Effector memory CD8-positive, alpha-beta T cell (primary cell): ENCODE measurements at regions not wholly inside any gene's neighbourhood (a gene's known extent, or its start where the extent isn't known, plus 50 kb on each side); places are given as distances from the start of the nearest gene placed in this dataset.
"Not testable (repeated sequence)": the region's sequence is repeated elsewhere in the genome, so short reads cannot be mapped to it uniquely, and the experiment has no call there.

Source experiments
- ATAC-seq: fragments of 150-1000 bp; cut with Tn5 transposase; replicated peaks from 2 replicates; pipeline ENCODE4 v1.10.0; 2021; ENCODE audit warnings: mild to moderate bottlenecking, moderate library complexity
- DNase-seq, 3 experiments: peaks; one replicate each; pipeline ENCODE4 v3.0.0; 2021
- H3K27ac Mint-ChIP-seq, 2 donors: one replicate each; pipeline ENCODE4 v1.8.0; 2022; ENCODE audit warnings: mild to moderate bottlenecking in 2 of 2, mixed read lengths in 2 of 2, moderate library complexity in 2 of 2
- H3K27me3 Mint-ChIP-seq, 2 donors: one replicate each; pipeline ENCODE4 v1.8.0; 2022; ENCODE audit warnings: mixed read lengths in 2 of 2
- H3K36me3 Mint-ChIP-seq: one replicate; pipeline ENCODE4 v1.8.0; 2022; ENCODE audit warnings: mild to moderate bottlenecking, moderate library complexity, mixed read lengths; ENCODE audit not compliant: insufficient read depth
- H3K4me1 Mint-ChIP-seq, 2 donors: one replicate each; pipeline ENCODE4 v1.8.0; 2022; ENCODE audit warnings: low read depth in 2 of 2, mixed read lengths in 2 of 2
- H3K4me3 Mint-ChIP-seq, 2 donors: one replicate each; pipeline ENCODE4 v1.8.0; 2022; ENCODE audit warnings: mild to moderate bottlenecking in 2 of 2, mixed read lengths in 2 of 2, moderate library complexity in 2 of 2
- H3K9me3 Mint-ChIP-seq, 2 donors: one replicate each; pipeline ENCODE4 v1.8.0; 2022; ENCODE audit warnings: mixed read lengths in 2 of 2

GRCh38 chr16:29235836-29236370 lies 170.6 kb downstream of the NPIPB11 start:
- not testable (repeated sequence) for H3K9me3 Mint-ChIP-seq, H3K27me3 Mint-ChIP-seq, ATAC-seq, H3K4me1 Mint-ChIP-seq, H3K36me3 Mint-ChIP-seq, H3K27ac Mint-ChIP-seq, H3K4me3 Mint-ChIP-seq, DNase-seq

GRCh38 chr16:29234536-29235275 lies 171.8 kb downstream of the NPIPB11 start:
- peak overlapping the region in 1 of 2 donors; percentile 23 for H3K4me3 Mint-ChIP-seq

GRCh38 chr16:29233705-29234404 lies 172.7 kb downstream of the NPIPB11 start:
- DNase-seq, H3K9me3 Mint-ChIP-seq, H3K27me3 Mint-ChIP-seq, H3K4me3 Mint-ChIP-seq, H3K4me1 Mint-ChIP-seq, ATAC-seq, H3K36me3 Mint-ChIP-seq: not testable (repeated sequence)
- H3K27ac Mint-ChIP-seq, result peak overlapping the region in 1 of 2 donors; percentile 35

More at GRCh38 chr16:29234536-29235275, 171.8 kb downstream of the NPIPB11 start:
- H3K9me3 Mint-ChIP-seq, H3K36me3 Mint-ChIP-seq, DNase-seq, H3K27me3 Mint-ChIP-seq, H3K4me1 Mint-ChIP-seq, ATAC-seq: not testable (repeated sequence)
- H3K27ac Mint-ChIP-seq, result peak overlapping the region in 1 of 2 donors; percentile 35

- Mint-ChIP-seq H3K4me1 (peaks cover 3 to 5% of the 10 kb centered on the region in 2 donors), H3K9me3 (no peaks in the 10 kb centered on the region), H3K36me3 (peaks cover 4% of the 10 kb centered on the region), H3K27ac (peak overlapping the region in 1 of 2 donors; percentile 57), H3K27me3 (no peaks in the 10 kb centered on the region), H3K4me3 (no peak overlapping the region)
- DNase-seq, result no peak
- no peak for ATAC-seq
Measured at GRCh38 chr16:29232811-29233704, 173.5 kb downstream of the NPIPB11 start.

- H3K27ac Mint-ChIP-seq, H3K4me1 Mint-ChIP-seq, H3K4me3 Mint-ChIP-seq, DNase-seq, H3K9me3 Mint-ChIP-seq, H3K36me3 Mint-ChIP-seq, H3K27me3 Mint-ChIP-seq, ATAC-seq: not testable (repeated sequence)
Measured at GRCh38 chr16:29232160-29232705, 174.3 kb downstream of the NPIPB11 start.

GRCh38 chr16:29231244-29231643 lies 175.3 kb downstream of the NPIPB11 start:
- ATAC-seq (no peak), DNase-seq (no peak)
- H3K27me3 Mint-ChIP-seq, result no peaks in the 10 kb centered on the region
- H3K9me3 Mint-ChIP-seq, result no peaks in the 10 kb centered on the region
- no peak overlapping the region for H3K27ac Mint-ChIP-seq
- peaks cover 3 to 7% of the 10 kb centered on the region in 2 donors for H3K4me1 Mint-ChIP-seq
- no peak overlapping the region for H3K4me3 Mint-ChIP-seq
- H3K36me3 Mint-ChIP-seq, result peaks cover 4% of the 10 kb centered on the region

- H3K4me1 Mint-ChIP-seq, result peaks cover 3 to 7% of the 10 kb centered on the region in 2 donors
- DNase-seq (no peak), ATAC-seq (no peak)
- H3K27ac Mint-ChIP-seq, result peak overlapping the region in 1 of 2 donors; percentile 52
- peaks cover 4% of the 10 kb centered on the region for H3K36me3 Mint-ChIP-seq
- no peaks in the 10 kb centered on the region for H3K27me3 Mint-ChIP-seq
- H3K4me3 Mint-ChIP-seq, result no peak overlapping the region
- H3K9me3 Mint-ChIP-seq, result no peaks in the 10 kb centered on the region
Measured at GRCh38 chr16:29230671-29231096, 175.8 kb downstream of the NPIPB11 start.

GRCh38 chr16:29230006-29230668 lies 176.4 kb downstream of the NPIPB11 start:
- H3K27me3 Mint-ChIP-seq, DNase-seq, H3K9me3 Mint-ChIP-seq, H3K4me3 Mint-ChIP-seq, H3K36me3 Mint-ChIP-seq, H3K4me1 Mint-ChIP-seq, ATAC-seq: not testable (repeated sequence)
- H3K27ac Mint-ChIP-seq, result peak overlapping the region in 1 of 2 donors; percentile 52

- not testable (repeated sequence) for H3K27ac Mint-ChIP-seq, H3K27me3 Mint-ChIP-seq, DNase-seq, H3K9me3 Mint-ChIP-seq, H3K36me3 Mint-ChIP-seq, H3K4me3 Mint-ChIP-seq, ATAC-seq, H3K4me1 Mint-ChIP-seq
Measured at GRCh38 chr16:29229616-29230005, 176.9 kb downstream of the NPIPB11 start.

GRCh38 chr16:29228664-29229611 lies 177.6 kb downstream of the NPIPB11 start:
- H3K27ac Mint-ChIP-seq, H3K27me3 Mint-ChIP-seq, H3K36me3 Mint-ChIP-seq, H3K9me3 Mint-ChIP-seq, H3K4me3 Mint-ChIP-seq, ATAC-seq, H3K4me1 Mint-ChIP-seq, DNase-seq: not testable (repeated sequence)

GRCh38 chr16:29227751-29228663 lies 178.5 kb downstream of the NPIPB11 start:
- H3K4me3 Mint-ChIP-seq, H3K36me3 Mint-ChIP-seq, H3K9me3 Mint-ChIP-seq, H3K27me3 Mint-ChIP-seq: not testable (repeated sequence)
- DNase-seq, result peak; percentile 26 to 29 (median 27)
- Mint-ChIP-seq H3K4me1 (peaks cover 9 to 17% of the 10 kb centered on the region in 2 donors), H3K27ac (peak overlapping the region in 1 of 2 donors; percentile 35)
- ATAC-seq, result peak; percentile 97
